Muscle of leg (tissue), 3 donors: ENCODE measurements at regions not wholly inside any gene's neighbourhood (a gene's known extent, or its start where the extent isn't known, plus 50 kb on each side); places are given as distances from the start of the nearest gene placed in this dataset.

Experiments
- DNase-seq: peaks from one replicate; pipeline ENCODE4 v3.0.0; 2013
- H3K27ac ChIP-seq: one replicate; pipeline ENCODE4 v1.5.1; 2013; ENCODE audit warnings: mild to moderate bottlenecking, low read length, control low read depth
- H3K27me3 ChIP-seq: one replicate; pipeline ENCODE4 v1.6.1; 2013; ENCODE audit warnings: low read length; ENCODE audit not compliant: control insufficient read depth, insufficient read depth
- H3K36me3 ChIP-seq: one replicate; pipeline ENCODE4 v1.6.1; 2013; ENCODE audit warnings: low read length; ENCODE audit not compliant: control insufficient read depth, insufficient read depth
- H3K4me1 ChIP-seq: one replicate; pipeline ENCODE4 v1.6.1; 2013; ENCODE audit warnings: low read length; ENCODE audit not compliant: control insufficient read depth, insufficient read depth
- H3K4me3 ChIP-seq: one replicate; pipeline ENCODE4 v1.5.1; 2013; ENCODE audit warnings: low read length, control low read depth
- H3K9me3 ChIP-seq: replicated peaks from 2 replicates; pipeline ENCODE4 v1.6.1; 2013; ENCODE audit warnings: low read depth, low read length; ENCODE audit not compliant: control insufficient read depth
- WGBS: methylation state at CpG from one replicate; pipeline ENCODE4 v1.1.5; 2013; ENCODE audit warnings: missing lambda C conversion rate; ENCODE audit not compliant: insufficient coverage; 5-methylcytosine and 5-hydroxymethylcytosine counted together

GRCh38 chr11:97968071-97968470, 1052.7 kb upstream of the CNTN5 start:
- no peaks in the 10 kb centered on the region for H3K9me3 ChIP-seq
- H3K4me3 ChIP-seq, result no peak overlapping the region
- no peak overlapping the region for H3K27ac ChIP-seq
- H3K27me3 ChIP-seq, result no peaks in the 10 kb centered on the region
- no peaks in the 10 kb centered on the region for H3K36me3 ChIP-seq
- peaks cover 3% of the 10 kb centered on the region for H3K4me1 ChIP-seq
- no peak for DNase-seq
- no CpG with 5 or more reads among the region's 2 CpGs for WGBS

DNA sequence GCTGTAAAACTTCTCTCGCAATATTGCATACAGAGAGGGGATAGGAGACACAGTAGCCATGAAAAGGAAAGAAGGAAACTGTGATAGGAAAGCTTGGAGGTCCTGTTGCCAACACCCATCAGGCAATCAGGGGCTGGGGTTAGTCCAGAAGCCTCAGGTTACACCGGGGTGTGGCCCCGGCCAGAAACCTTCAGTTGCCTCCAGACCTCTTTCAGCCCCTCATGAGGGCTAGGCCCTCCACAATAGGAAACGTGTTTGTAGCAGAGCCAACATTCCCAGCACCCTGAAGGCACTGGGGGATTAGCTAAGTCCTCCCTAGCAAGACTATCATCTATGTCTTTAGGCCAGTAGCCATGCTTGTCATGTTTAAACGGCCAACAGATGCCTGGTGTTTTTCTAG, 1048.0 kb upstream of the CNTN5 start:
- no peak overlapping the region for H3K4me3 ChIP-seq
- H3K36me3 ChIP-seq, result no peaks in the 10 kb centered on the region
- H3K27me3 ChIP-seq, result no peaks in the 10 kb centered on the region
- peaks cover 3% of the 10 kb centered on the region for H3K4me1 ChIP-seq
- DNase-seq, result no peak
- WGBS, result 50% methylated on average over 2 of the region's 5 CpGs
- no peak overlapping the region for H3K27ac ChIP-seq
- no peaks in the 10 kb centered on the region for H3K9me3 ChIP-seq

DNA sequence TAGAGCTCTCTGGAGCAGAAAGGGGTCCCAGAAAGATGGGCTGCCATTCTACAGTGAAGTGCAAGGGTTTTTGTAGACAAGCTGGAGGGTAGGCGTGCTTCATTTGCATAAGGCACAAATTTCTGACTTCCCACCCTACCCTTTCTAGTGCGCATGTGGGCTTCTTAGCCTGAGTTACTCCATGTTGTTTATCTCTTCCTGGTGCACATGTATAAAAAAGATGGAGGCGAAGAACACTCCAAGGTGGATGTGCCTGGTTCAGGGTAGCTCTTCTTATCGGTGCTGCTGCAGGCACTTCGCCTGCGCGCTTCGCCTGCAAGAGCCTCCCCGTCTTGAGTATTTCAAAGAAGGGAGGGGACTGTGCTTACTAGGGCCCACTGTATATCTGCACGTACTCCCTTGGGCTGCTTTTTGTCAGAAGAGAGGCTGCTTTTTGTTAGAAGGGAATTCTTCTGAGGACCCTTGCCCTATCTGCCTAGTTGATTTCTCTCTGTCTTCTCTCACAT, 1047.3 kb upstream of the CNTN5 start:
- Histone ChIP-seq H3K4me1 (peaks cover 3% of the 10 kb centered on the region), H3K36me3 (no peaks in the 10 kb centered on the region), H3K27ac (no peak overlapping the region), H3K9me3 (no peaks in the 10 kb centered on the region), H3K27me3 (no peaks in the 10 kb centered on the region), H3K4me3 (no peak overlapping the region)
- DNase-seq, result no peak
- 85% methylated on average over 4 of the region's 10 CpGs for WGBS

DNA sequence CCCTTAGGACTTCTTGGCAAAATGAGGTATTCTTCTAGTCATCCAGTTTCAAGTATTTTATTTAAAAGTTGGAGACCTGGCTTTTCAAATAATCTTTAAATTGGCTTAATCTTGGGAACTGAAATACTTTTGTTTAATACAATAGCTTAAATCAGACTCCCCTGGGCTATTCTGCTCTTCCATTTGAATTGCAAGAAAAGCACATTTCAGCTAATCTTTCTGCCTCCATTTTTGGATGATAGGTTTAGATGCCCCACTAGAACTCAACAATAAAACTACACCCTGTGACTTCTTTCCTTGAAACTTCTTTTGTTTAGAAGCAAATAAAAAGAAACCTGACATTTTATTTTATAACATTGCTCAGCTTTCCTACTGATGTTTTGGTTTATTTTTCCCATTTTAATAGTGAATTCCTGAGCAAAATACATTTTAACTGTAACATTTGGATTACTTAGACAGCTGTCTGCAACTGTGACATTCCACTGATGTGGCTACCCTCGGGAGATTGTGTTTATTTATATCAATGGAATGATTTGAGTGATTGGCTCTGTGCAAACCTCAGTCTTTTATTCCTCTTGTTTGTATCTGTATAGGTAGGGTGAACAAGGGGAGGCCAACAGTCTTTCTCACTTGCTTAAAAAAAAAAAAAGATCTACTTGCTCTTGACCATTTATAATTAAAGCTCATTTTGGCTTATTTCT, 1045.8 kb upstream of the CNTN5 start:
- Histone ChIP-seq H3K27ac (no peak overlapping the region), H3K27me3 (no peaks in the 10 kb centered on the region)

DNA sequence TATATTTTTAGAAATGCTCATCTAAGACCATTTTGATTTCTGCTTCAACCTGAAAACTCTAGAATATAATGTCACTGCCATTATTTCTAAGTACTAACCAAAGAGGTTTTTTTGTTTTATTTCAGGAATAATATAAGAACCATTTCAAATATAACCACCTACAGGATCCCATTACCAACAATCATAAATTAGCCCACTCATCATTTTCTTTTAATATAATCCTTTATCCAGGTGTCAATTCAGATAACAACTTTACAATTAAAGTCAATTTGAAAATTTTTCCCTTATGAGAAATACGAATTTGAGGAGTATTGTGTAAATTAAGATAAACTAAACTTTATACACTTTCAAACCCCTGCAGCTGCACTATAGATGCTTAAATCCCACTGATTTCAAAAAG, 1043.0 kb upstream of the CNTN5 start:
- no peak overlapping the region for H3K4me3 ChIP-seq
- no peak overlapping the region for H3K27ac ChIP-seq
- no peaks in the 10 kb centered on the region for H3K9me3 ChIP-seq
- H3K4me1 ChIP-seq, result peaks cover 2% of the 10 kb centered on the region
- no peaks in the 10 kb centered on the region for H3K36me3 ChIP-seq
- no peak for DNase-seq
- H3K27me3 ChIP-seq, result no peaks in the 10 kb centered on the region
- no CpG with 5 or more reads among the region's 1 CpG for WGBS

More for the DNA sequence above, 1045.8 kb upstream of the CNTN5 start:
- Histone ChIP-seq H3K36me3 (no peaks in the 10 kb centered on the region), H3K4me3 (no peak overlapping the region), H3K9me3 (no peaks in the 10 kb centered on the region), H3K4me1 (peaks cover 3% of the 10 kb centered on the region)
- no CpG with 5 or more reads among the region's 1 CpG for WGBS
- DNase-seq, result no peak

- 100% methylated on average over 1 of the region's 2 CpGs for WGBS
- DNase-seq, result no peak
- H3K4me1 ChIP-seq, result no peaks in the 10 kb centered on the region
Observed at GRCh38 chr11:97979741-97980140, 1041.0 kb upstream of the CNTN5 start.

DNA sequence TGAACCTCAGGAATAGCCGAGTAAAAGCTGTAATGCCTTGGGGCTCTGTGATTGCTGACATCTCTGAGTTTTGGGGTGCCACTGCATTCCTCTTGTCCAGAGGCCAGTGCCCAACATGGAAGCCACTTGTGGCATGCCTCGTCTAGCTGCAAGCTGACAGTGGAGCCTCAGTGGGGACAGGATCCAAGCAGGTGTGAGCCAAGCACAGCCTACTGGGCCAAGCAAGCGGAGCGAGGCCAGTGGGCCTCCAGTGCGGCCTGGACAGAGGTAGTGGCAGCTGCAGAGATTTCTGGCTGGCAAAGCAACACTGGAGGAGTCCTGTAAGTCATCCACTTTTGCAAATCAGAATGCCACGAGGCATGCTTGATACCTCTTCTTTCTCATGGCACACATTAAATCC, 1038.2 kb upstream of the CNTN5 start:
- H3K27me3 ChIP-seq, result no peaks in the 10 kb centered on the region
- H3K4me3 ChIP-seq, result no peak overlapping the region
- DNase-seq, result no peak
- H3K36me3 ChIP-seq, result no peaks in the 10 kb centered on the region
- 93% methylated on average over 6 of the region's 6 CpGs for WGBS
- no peaks in the 10 kb centered on the region for H3K4me1 ChIP-seq
- no peak overlapping the region for H3K27ac ChIP-seq
- H3K9me3 ChIP-seq, result no peaks in the 10 kb centered on the region

More at GRCh38 chr11:97979741-97980140, 1041.0 kb upstream of the CNTN5 start:
- H3K4me3 ChIP-seq, result no peak overlapping the region
- no peaks in the 10 kb centered on the region for H3K27me3 ChIP-seq
- H3K9me3 ChIP-seq, result no peaks in the 10 kb centered on the region
- no peaks in the 10 kb centered on the region for H3K36me3 ChIP-seq
- no peak overlapping the region for H3K27ac ChIP-seq

DNA sequence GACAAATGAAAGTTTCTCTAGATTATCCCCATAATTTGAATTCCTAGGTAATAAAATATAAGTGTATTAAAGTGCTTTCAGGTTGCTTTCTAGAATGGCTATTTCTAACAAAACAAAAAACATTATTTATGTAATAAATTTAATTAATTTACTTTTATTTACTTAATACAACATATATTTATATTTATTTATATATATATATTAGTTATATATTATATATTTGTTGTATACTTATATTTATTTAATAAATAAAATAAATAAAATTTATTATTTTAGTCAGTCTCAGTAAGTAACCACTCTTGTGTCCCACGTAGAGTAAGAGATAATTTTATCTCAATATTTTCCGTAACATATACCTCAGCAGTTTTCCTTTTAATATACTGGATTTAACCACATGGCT, 1031.6 kb upstream of the CNTN5 start:
- H3K36me3 ChIP-seq, result no peaks in the 10 kb centered on the region
- H3K4me1 ChIP-seq, result no peaks in the 10 kb centered on the region
- WGBS, result no CpG with 5 or more reads among the region's 2 CpGs
- peaks cover 3% of the 10 kb centered on the region for H3K9me3 ChIP-seq
- H3K4me3 ChIP-seq, result no peak overlapping the region
- H3K27ac ChIP-seq, result no peak overlapping the region
- H3K27me3 ChIP-seq, result no peaks in the 10 kb centered on the region
- DNase-seq, result no peak

GRCh38 chr11:97990162-97990920, 1030.4 kb upstream of the CNTN5 start:
- no peak overlapping the region for H3K27ac ChIP-seq
- peaks cover 3% of the 10 kb centered on the region for H3K9me3 ChIP-seq
- H3K27me3 ChIP-seq, result no peaks in the 10 kb centered on the region
- H3K4me3 ChIP-seq, result no peak overlapping the region
- no peaks in the 10 kb centered on the region for H3K4me1 ChIP-seq
- no peak for DNase-seq
- no peaks in the 10 kb centered on the region for H3K36me3 ChIP-seq
- WGBS, result no CpG with 5 or more reads among the region's 4 CpGs

- Histone ChIP-seq H3K36me3 (no peaks in the 10 kb centered on the region), H3K9me3 (peaks cover 3% of the 10 kb centered on the region), H3K4me3 (no peak overlapping the region), H3K27ac (no peak overlapping the region), H3K4me1 (no peaks in the 10 kb centered on the region), H3K27me3 (no peaks in the 10 kb centered on the region)
- DNase-seq, result no peak
- no CpG with 5 or more reads among the region's 4 CpGs for WGBS
Observed at GRCh38 chr11:97993562-97993961, 1027.2 kb upstream of the CNTN5 start.
